ENCODE measurements at regions not wholly inside any gene's neighbourhood (a gene's known extent, or its start where the extent isn't known, plus 50 kb on each side); places are given as distances from the start of the nearest gene placed in this dataset.

GRCh38 chr1:22376001-22376400 is 75.7 kb upstream of the ZBTB40 start (continued):
- TF ChIP-seq, protein P1, sequence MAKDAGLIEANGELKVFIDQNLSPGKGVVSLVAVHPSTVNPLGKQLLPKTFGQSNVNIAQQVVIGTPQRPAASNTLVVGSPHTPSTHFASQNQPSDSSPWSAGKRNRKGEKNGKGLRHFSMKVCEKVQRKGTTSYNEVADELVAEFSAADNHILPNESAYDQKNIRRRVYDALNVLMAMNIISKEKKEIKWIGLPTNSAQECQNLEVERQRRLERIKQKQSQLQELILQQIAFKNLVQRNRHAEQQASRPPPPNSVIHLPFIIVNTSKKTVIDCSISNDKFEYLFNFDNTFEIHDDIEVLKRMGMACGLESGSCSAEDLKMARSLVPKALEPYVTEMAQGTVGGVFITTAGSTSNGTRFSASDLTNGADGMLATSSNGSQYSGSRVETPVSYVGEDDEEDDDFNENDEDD (CRISPR knock-in tag; IDR thresholded peaks at IDR 0.05; ENCODE audit: borderline replicate concordance): no peak
- TF ChIP-seq SNRNP70 (IDR thresholded peaks at IDR 0.05; ENCODE audit: low read depth, low read length) (no peak), KAT7 (CRISPR knock-in tag; IDR thresholded peaks at IDR 0.05; ENCODE audit: borderline replicate concordance) (no peak), ZNF580 (CRISPR knock-in tag; IDR thresholded peaks at IDR 0.05; ENCODE audit: borderline replicate concordance, low read depth) (no peak), YY1 (IDR thresholded peaks at IDR 0.05; ENCODE audit: insufficient read depth, insufficient replicate concordance, low read depth, low read length) (no peak), ZNF678 (CRISPR knock-in tag; IDR thresholded peaks at IDR 0.05) (no peak)

- Histone ChIP-seq H3K9ac (ENCODE audit: insufficient read depth, low read depth, low read length) (no peak overlapping the region), H3K4me1 (ENCODE audit: insufficient read depth, low read length) (peaks cover 1% of the 10 kb centered on the region; the same call in 1 of the 2 replicates), H3K4me2 (ENCODE audit: low read depth, low read length) (no peak overlapping the region), H4K20me1 (ENCODE audit: insufficient read depth, low read length) (0 out of 2 replicates have a peak, but pooled peaks cover 3% of the 10 kb centered on the region), H3K79me2 (ENCODE audit: insufficient read depth, low read length) (no peaks in the 10 kb centered on the region), H3K27ac (ENCODE audit: extremely low read length, insufficient read depth, low read length) (no peak overlapping the region), H3K36me3 (replicated peaks in 1 of 2; ENCODE audit: control insufficient read depth in 1 of 2, insufficient read depth in 2 of 2, low read length in 2 of 2) (no peaks in the 10 kb centered on the region), H3K27me3 (ENCODE audit: control insufficient read depth in 1 of 2, insufficient read depth in 2 of 2, low read length in 2 of 2) (peaks cover 2 to 37% of the 10 kb centered on the region in 2 experiments; a peak in 3 of 5 replicates), H3K4me3 (replicated peaks in 1 of 3; ENCODE audit: insufficient read depth in 1 of 3, low read depth in 2 of 3, low read length in 3 of 3) (no peak overlapping the region), H3K9me3 (ENCODE audit: low read length) (peaks cover 7% of the 10 kb centered on the region; the same call in 1 of the 2 replicates), H2AFZ (ENCODE audit: low read length) (no peak overlapping the region)
- ATAC-seq: no peak
- CTCF ChIA-PET (ENCODE audit: low intra/inter-chr PET ratio, low total read pairs): no interaction called here
- in situ Hi-C loops (cut with HindIII; ENCODE audit: extremely low pct_ligation_motif_present, low pct_unique_long_range_greater_than_20kb) (no loop called here), intact Hi-C loops (cut with micrococcal nuclease; ENCODE audit: unreplicated experiment) (no loop called here)
- no peak for DNase-seq (ENCODE audit: low spot score)
- FAIRE-seq: no peak
- TF ChIP-seq ZNF607 (CRISPR knock-in tag; IDR thresholded peaks at IDR 0.05; ENCODE audit: borderline replicate concordance) (no peak), CEBPG (CRISPR knock-in tag; IDR thresholded peaks at IDR 0.05) (no peak), TARDBP (CRISPR knock-in tag; IDR thresholded peaks at IDR 0.05) (no peak), HOXA9 (CRISPR knock-in tag; IDR thresholded peaks at IDR 0.05; ENCODE audit: borderline replicate concordance) (no peak), SRSF4 (IDR thresholded peaks at IDR 0.05; ENCODE audit: low read depth, low read length, poor library complexity, severe bottlenecking) (no peak), TAF1 (CRISPR knock-in tag; IDR thresholded peaks at IDR 0.05) (no peak), ZNF597 (CRISPR knock-in tag; IDR thresholded peaks at IDR 0.05) (no peak), NFIC (IDR thresholded peaks at IDR 0.05; ENCODE audit: low read length) (no peak), E2F5 (CRISPR knock-in tag; conservative IDR thresholded peaks at IDR 0.05) (no peak), GATAD1 (CRISPR knock-in tag; IDR thresholded peaks at IDR 0.05) (no peak), YEATS4 (CRISPR knock-in tag; IDR thresholded peaks at IDR 0.05; ENCODE audit: borderline replicate concordance) (no peak), ZNF878 (CRISPR knock-in tag; IDR thresholded peaks at IDR 0.05) (no peak), RAD51 (IDR thresholded peaks at IDR 0.05; ENCODE audit: borderline replicate concordance) (no peak), DDIT3 (CRISPR knock-in tag; IDR thresholded peaks at IDR 0.05) (no peak), GPN1 (CRISPR knock-in tag; IDR thresholded peaks at IDR 0.05; ENCODE audit: borderline replicate concordance) (no peak)
- POLR2A ChIA-PET: no interaction called here
- 41% methylated on average over 4 of the region's 8 CpGs for WGBS (ENCODE audit: low lambda C conversion rate)
- BruUV-seq (replicated peaks): no TSS peak
These were observed 75.1 kb upstream of the ZBTB40 start for GRCh38 chr1:22376546-22376945.

All from HepG2 (cell line).